DND-41 (cell line): ENCODE measurements at regions not wholly inside any gene's neighbourhood (a gene's known extent, or its start where the extent isn't known, plus 50 kb on each side); places are given as distances from the start of the nearest gene placed in this dataset.

Experiments used
- ATAC-seq: fragments of 200-7000 bp; cut with Tn5 transposase; 3 replicates; pipeline ENCODE4 v1.9.1; 2021; ENCODE audit warnings: low read depth; ENCODE audit not compliant: insufficient read depth
- DNase-seq: peaks from one replicate; pipeline ENCODE4 v3.0.0-alpha.2; 2020
- H2AFZ ChIP-seq: 2 replicates; pipeline ENCODE4 v1.6.0; 2012; ENCODE audit warnings: low read depth, low read length
- H3K27ac ChIP-seq: 2 replicates; pipeline ENCODE4 v1.5.1; 2012; ENCODE audit warnings: low read length, inconsistent platforms
- H3K27me3 ChIP-seq: fragments of 200-600 bp; sonication (generic); 2 replicates; pipeline ENCODE4 v1.6.0; 2012; ENCODE audit warnings: low read length, mild to moderate bottlenecking, inconsistent platforms; ENCODE audit not compliant: insufficient read depth, poor library complexity
- H3K36me3 ChIP-seq: 2 replicates; pipeline ENCODE4 v1.5.1; 2012; ENCODE audit warnings: low read length, inconsistent platforms; ENCODE audit not compliant: insufficient read depth
- H3K4me1 ChIP-seq: 2 replicates; pipeline ENCODE4 v1.5.1; 2012; ENCODE audit warnings: mild to moderate bottlenecking, low read length; ENCODE audit not compliant: insufficient read depth
- H3K4me2 ChIP-seq: 2 replicates; pipeline ENCODE4 v1.6.0; 2012; ENCODE audit warnings: mild to moderate bottlenecking, moderate library complexity, low read length, inconsistent platforms; ENCODE audit not compliant: insufficient read depth
- H3K4me3 ChIP-seq, 2 experiments: fragments of 200-600 bp in 1 of 2; shearing (Covaris generic) in 1 of 2; 2 replicates each; pipeline ENCODE4 v1.5.1; 2012 to 2016; ENCODE audit warnings: inconsistent platforms in 2 of 2, low read length in 2 of 2, mild to moderate bottlenecking in 2 of 2, low read depth in 1 of 2, moderate library complexity in 1 of 2
- H3K79me2 ChIP-seq: 2 replicates; pipeline ENCODE4 v1.6.0; 2012; ENCODE audit warnings: low read length, inconsistent platforms; ENCODE audit not compliant: insufficient read depth
- H3K9ac ChIP-seq: 2 replicates; pipeline ENCODE4 v1.6.0; 2012; ENCODE audit warnings: low read depth, mild to moderate bottlenecking, inconsistent platforms, low read length, moderate library complexity
- H3K9me3 ChIP-seq: 2 replicates; pipeline ENCODE4 v1.5.1; 2012; ENCODE audit warnings: low read length, moderate library complexity, mild to moderate bottlenecking, inconsistent platforms; ENCODE audit not compliant: insufficient read depth, severe bottlenecking
- H4K20me1 ChIP-seq: 2 replicates; pipeline ENCODE4 v1.6.0; 2012; ENCODE audit warnings: low read length; ENCODE audit not compliant: insufficient read depth
- EZH2 ChIP-seq: IDR thresholded peaks from 3 replicates; pipeline ENCODE4 v1.6.1; 2012; ENCODE audit warnings: borderline replicate concordance, low read depth, mild to moderate bottlenecking, moderate library complexity, low read length, inconsistent platforms; ENCODE audit not compliant: severe bottlenecking
- TF ChIP-seq, protein P1 (sequence below): IDR thresholded peaks from 2 replicates; pipeline ENCODE4 v1.5.1; 2012; ENCODE audit warnings: borderline replicate concordance, low read length, moderate library complexity, mild to moderate bottlenecking; ENCODE audit not compliant: poor library complexity, severe bottlenecking; ENCODE audit errors: extremely low read depth

GRCh38 chr22:47740109-47740805, 977.8 kb downstream of the TBC1D22A start:
- ATAC-seq (no peak), DNase-seq (no peak)

DNA sequence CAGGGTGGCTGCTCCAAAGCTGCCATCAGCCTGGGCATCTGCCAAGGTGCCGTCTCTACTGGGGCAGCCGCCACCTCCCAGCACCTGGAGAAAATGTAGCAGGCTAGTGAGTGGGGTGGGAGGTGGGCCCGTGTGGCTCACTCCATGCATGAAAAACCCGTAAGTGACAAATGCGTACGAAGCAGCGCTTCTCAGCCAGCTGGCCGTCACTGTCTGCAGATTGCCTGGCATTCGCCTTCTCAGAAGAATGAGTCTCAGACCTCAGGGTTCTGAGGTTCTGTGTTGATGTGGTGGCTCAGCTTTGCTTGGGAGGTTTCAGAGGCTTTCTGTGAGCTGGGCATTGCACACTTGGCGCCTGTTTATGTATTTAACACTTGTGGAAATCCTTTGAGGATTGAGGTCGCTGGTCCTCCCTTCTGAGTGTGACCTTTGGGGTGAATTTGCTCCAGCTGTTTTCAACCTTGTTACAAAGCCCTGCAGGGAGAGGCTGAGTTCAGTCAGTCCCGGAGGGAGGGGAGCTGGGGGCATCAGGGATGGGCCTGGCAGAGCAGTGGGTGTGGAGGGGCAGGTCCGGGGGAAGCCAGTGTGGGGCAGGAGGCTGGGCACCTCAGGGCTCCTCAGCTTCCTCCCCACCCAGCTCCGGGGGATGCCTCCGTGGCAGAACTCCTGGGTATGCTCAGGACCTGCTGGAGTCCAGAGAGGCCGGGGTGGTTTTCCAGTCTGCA, 977.0 kb downstream of the TBC1D22A start:
- no peak for DNase-seq
- no peaks in the 10 kb centered on the region for H4K20me1 ChIP-seq
- TF ChIP-seq, protein P1, sequence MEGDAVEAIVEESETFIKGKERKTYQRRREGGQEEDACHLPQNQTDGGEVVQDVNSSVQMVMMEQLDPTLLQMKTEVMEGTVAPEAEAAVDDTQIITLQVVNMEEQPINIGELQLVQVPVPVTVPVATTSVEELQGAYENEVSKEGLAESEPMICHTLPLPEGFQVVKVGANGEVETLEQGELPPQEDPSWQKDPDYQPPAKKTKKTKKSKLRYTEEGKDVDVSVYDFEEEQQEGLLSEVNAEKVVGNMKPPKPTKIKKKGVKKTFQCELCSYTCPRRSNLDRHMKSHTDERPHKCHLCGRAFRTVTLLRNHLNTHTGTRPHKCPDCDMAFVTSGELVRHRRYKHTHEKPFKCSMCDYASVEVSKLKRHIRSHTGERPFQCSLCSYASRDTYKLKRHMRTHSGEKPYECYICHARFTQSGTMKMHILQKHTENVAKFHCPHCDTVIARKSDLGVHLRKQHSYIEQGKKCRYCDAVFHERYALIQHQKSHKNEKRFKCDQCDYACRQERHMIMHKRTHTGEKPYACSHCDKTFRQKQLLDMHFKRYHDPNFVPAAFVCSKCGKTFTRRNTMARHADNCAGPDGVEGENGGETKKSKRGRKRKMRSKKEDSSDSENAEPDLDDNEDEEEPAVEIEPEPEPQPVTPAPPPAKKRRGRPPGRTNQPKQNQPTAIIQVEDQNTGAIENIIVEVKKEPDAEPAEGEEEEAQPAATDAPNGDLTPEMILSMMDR: no peak
- TF ChIP-seq EZH2: no peak
- no peak overlapping the region for H3K4me3 ChIP-seq
- H3K27me3 ChIP-seq: no peaks in the 10 kb centered on the region
- H3K9ac ChIP-seq: no peak overlapping the region
- H3K36me3 ChIP-seq: no peaks in the 10 kb centered on the region
- no peak overlapping the region for H2AFZ ChIP-seq
- H3K79me2 ChIP-seq: no peaks in the 10 kb centered on the region
- no peak for ATAC-seq
- H3K27ac ChIP-seq: no peak overlapping the region
- H3K9me3 ChIP-seq: no peaks in the 10 kb centered on the region
- no peak overlapping the region for H3K4me2 ChIP-seq
- H3K4me1 ChIP-seq: no peaks in the 10 kb centered on the region

More at GRCh38 chr22:47740109-47740805, 977.8 kb downstream of the TBC1D22A start:
- H3K4me2 ChIP-seq: no peak overlapping the region
- no peaks in the 10 kb centered on the region for H3K79me2 ChIP-seq
- H3K4me3 ChIP-seq: no peak overlapping the region
- H3K9me3 ChIP-seq: peaks cover 2% of the 10 kb centered on the region
- H4K20me1 ChIP-seq: no peaks in the 10 kb centered on the region
- H3K27me3 ChIP-seq: no peaks in the 10 kb centered on the region
- H3K9ac ChIP-seq: no peak overlapping the region
- no peak for TF ChIP-seq EZH2
- TF ChIP-seq, protein P1: no peak
- H2AFZ ChIP-seq: no peak overlapping the region
- H3K4me1 ChIP-seq: no peaks in the 10 kb centered on the region
- no peaks in the 10 kb centered on the region for H3K36me3 ChIP-seq
- H3K27ac ChIP-seq: no peak overlapping the region

GRCh38 chr22:47738472-47739013, 976.1 kb downstream of the TBC1D22A start:
- Histone ChIP-seq H3K27me3 (no peaks in the 10 kb centered on the region), H3K4me1 (no peaks in the 10 kb centered on the region), H3K79me2 (no peaks in the 10 kb centered on the region), H3K9ac (no peak overlapping the region), H3K9me3 (no peaks in the 10 kb centered on the region), H3K27ac (no peak overlapping the region), H3K4me2 (no peak overlapping the region), H2AFZ (no peak overlapping the region), H3K36me3 (no peaks in the 10 kb centered on the region), H3K4me3 (no peak overlapping the region), H4K20me1 (no peaks in the 10 kb centered on the region)
- TF ChIP-seq EZH2: no peak
- TF ChIP-seq, protein P1: no peak
- ATAC-seq (no peak), DNase-seq (no peak)
